ENCODE measurements at regions not wholly inside any gene's neighbourhood (a gene's known extent, or its start where the extent isn't known, plus 50 kb on each side); places are given as distances from the start of the nearest gene placed in this dataset.

- no peak for ATAC-seq
- no peak for DNase-seq
- no peak overlapping the region for H3K27ac ChIP-seq
- H3K9me3 ChIP-seq, result no peaks in the 10 kb centered on the region
- no peaks in the 10 kb centered on the region for H3K4me1 ChIP-seq
- no peaks in the 10 kb centered on the region for H3K27me3 ChIP-seq
- no peak overlapping the region for H3K4me3 ChIP-seq
- H3K36me3 ChIP-seq (replicated peaks in 1 of 2; ENCODE audit: insufficient read depth in 1 of 2, low read depth in 2 of 2), result no peaks in the 10 kb centered on the region
- TF ChIP-seq CTCF (IDR thresholded peaks at IDR 0.05) (no peak), POLR2A (IDR thresholded peaks at IDR 0.05) (no peak)
- intact Hi-C loops (cut with DNase I), result no loop called here
Measured at GRCh38 chr12:45629292-45629691, 100.2 kb upstream of the ARID2 start.

- Histone ChIP-seq H3K36me3 (replicated peaks in 1 of 2; ENCODE audit: insufficient read depth in 1 of 2, low read depth in 2 of 2) (no peaks in the 10 kb centered on the region), H3K27ac (no peak overlapping the region), H3K4me3 (no peak overlapping the region), H3K27me3 (no peaks in the 10 kb centered on the region), H3K9me3 (no peaks in the 10 kb centered on the region), H3K4me1 (no peaks in the 10 kb centered on the region)
- intact Hi-C loops (cut with DNase I), result no loop called here
- 93 to 96% methylated on average over 1 of the region's 1 CpG for WGBS, 2 donors
- DNase-seq, result no peak
- no peak for ATAC-seq
- TF ChIP-seq POLR2A (IDR thresholded peaks at IDR 0.05) (no peak), CTCF (IDR thresholded peaks at IDR 0.05) (no peak)
Measured at GRCh38 chr12:45633733-45634132, 95.8 kb upstream of the ARID2 start.

- H3K36me3 ChIP-seq (replicated peaks in 1 of 2; ENCODE audit: insufficient read depth in 1 of 2, low read depth in 2 of 2), result no peaks in the 10 kb centered on the region
- H3K4me1 ChIP-seq, result no peaks in the 10 kb centered on the region
- H3K27ac ChIP-seq, result no peak overlapping the region
- ATAC-seq (no peak), DNase-seq (no peak)
- H3K27me3 ChIP-seq, result no peaks in the 10 kb centered on the region
- 83 to 86% methylated on average over 6 of the region's 6 CpGs for whole genome bisulfite sequencing, 2 donors
- TF ChIP-seq CTCF (IDR thresholded peaks at IDR 0.05), result no peak
- no peak for TF ChIP-seq POLR2A (IDR thresholded peaks at IDR 0.05)
- intact Hi-C loops (cut with DNase I), result no loop called here
- no peak overlapping the region for H3K4me3 ChIP-seq
- H3K9me3 ChIP-seq, result no peaks in the 10 kb centered on the region
Measured at GRCh38 chr12:45634273-45634917, 95.1 kb upstream of the ARID2 start.

- WGBS, 2 donors, result 65 to 84% methylated on average over 2 of the region's 2 CpGs
- intact Hi-C loops (cut with DNase I), result no loop called here
- no peak for ATAC-seq
Measured at GRCh38 chr12:45637242-45637641, 92.3 kb upstream of the ARID2 start.

More at GRCh38 chr12:45637242-45637641, 92.3 kb upstream of the ARID2 start:
- H3K9me3 ChIP-seq, result no peaks in the 10 kb centered on the region
- no peaks in the 10 kb centered on the region for H3K27me3 ChIP-seq
- H3K36me3 ChIP-seq (replicated peaks in 1 of 2; ENCODE audit: insufficient read depth in 1 of 2, low read depth in 2 of 2), result no peaks in the 10 kb centered on the region
- no peak for DNase-seq
- TF ChIP-seq CTCF (IDR thresholded peaks at IDR 0.05), result no peak
- no peak overlapping the region for H3K4me3 ChIP-seq
- H3K4me1 ChIP-seq, result no peaks in the 10 kb centered on the region
- H3K27ac ChIP-seq, result no peak overlapping the region
